WTC11 (cell line): ENCODE measurements at regions not wholly inside any gene's neighbourhood (a gene's known extent, or its start where the extent isn't known, plus 50 kb on each side); places are given as distances from the start of the nearest gene placed in this dataset.
"Not testable (repeated sequence)": the region's sequence is repeated elsewhere in the genome, so short reads cannot be mapped to it uniquely, and the experiment has no call there.

ENCODE experiments used
- CREB1 ChIP-seq: sonication (generic); formaldehyde crosslinking; IDR thresholded peaks from 2 replicates; pipeline ENCODE4 v1.8.0; 2023; ENCODE audit warnings: mild to moderate bottlenecking, missing genetic modification reagents
- ETV6 ChIP-seq: sonication (generic); formaldehyde crosslinking; IDR thresholded peaks from 2 replicates; pipeline ENCODE4 v1.8.1; 2022; ENCODE audit warnings: mild to moderate bottlenecking, missing genetic modification reagents
- JUN ChIP-seq: sonication (generic); formaldehyde crosslinking; IDR thresholded peaks from 2 replicates; pipeline ENCODE4 v1.8.0; 2023; ENCODE audit warnings: mild to moderate bottlenecking, missing genetic modification reagents
- SMAD3 ChIP-seq: sonication (generic); formaldehyde crosslinking; IDR thresholded peaks from 2 replicates; pipeline ENCODE4 v1.8.0; 2022; ENCODE audit warnings: missing genetic modification reagents, mild to moderate bottlenecking, borderline replicate concordance
- ZNF317 ChIP-seq: sonication (generic); formaldehyde crosslinking; IDR thresholded peaks from 2 replicates; pipeline ENCODE4 v1.8.1; 2023; ENCODE audit warnings: low read depth, mild to moderate bottlenecking, moderate library complexity, missing genetic modification reagents, borderline replicate concordance
- TF ChIP-seq, protein P1 (sequence below): fragments of 200-600 bp; IDR thresholded peaks from 2 replicates; pipeline ENCODE4 v1.8.0; 2022; ENCODE audit warnings: antibody characterized with exemption
- TF ChIP-seq, protein P2 (sequence below): sonication (generic); formaldehyde crosslinking; IDR thresholded peaks from 2 replicates; pipeline ENCODE4 v1.8.0; 2022; ENCODE audit warnings: mild to moderate bottlenecking, missing genetic modification reagents
- TF ChIP-seq, protein P3 (sequence below): fragments of 250-450 bp; sonication (Bioruptor Pico); IDR thresholded peaks from 2 replicates; pipeline ENCODE4 v2.1.2; 2022; ENCODE audit warnings: mild to moderate bottlenecking, moderate library complexity
- TF ChIP-seq, protein P4 (sequence below): sonication (generic); formaldehyde crosslinking; IDR thresholded peaks from 2 replicates; pipeline ENCODE4 v1.8.0; 2022; ENCODE audit warnings: mild to moderate bottlenecking, missing genetic modification reagents
- TF ChIP-seq, protein P5 (sequence below): sonication (generic); formaldehyde crosslinking; IDR thresholded peaks from 2 replicates; pipeline ENCODE4 v1.8.0; 2022; ENCODE audit warnings: missing genetic modification reagents
- TF ChIP-seq, protein P6 (sequence below): sonication (generic); formaldehyde crosslinking; conservative IDR thresholded peaks from 2 replicates; pipeline ENCODE4 v1.8.1; 2023; ENCODE audit warnings: mild to moderate bottlenecking, low read depth, missing genetic modification reagents, moderate library complexity
- TF ChIP-seq, protein P7 (sequence below): sonication (generic); formaldehyde crosslinking; IDR thresholded peaks from 2 replicates; pipeline ENCODE4 v1.8.0; 2022; ENCODE audit warnings: mild to moderate bottlenecking, missing genetic modification reagents
- TF ChIP-seq, protein P8 (sequence below): sonication (generic); formaldehyde crosslinking; conservative IDR thresholded peaks from 2 replicates; pipeline ENCODE4 v1.8.1; 2022; ENCODE audit warnings: mild to moderate bottlenecking, missing genetic modification reagents

DNA sequence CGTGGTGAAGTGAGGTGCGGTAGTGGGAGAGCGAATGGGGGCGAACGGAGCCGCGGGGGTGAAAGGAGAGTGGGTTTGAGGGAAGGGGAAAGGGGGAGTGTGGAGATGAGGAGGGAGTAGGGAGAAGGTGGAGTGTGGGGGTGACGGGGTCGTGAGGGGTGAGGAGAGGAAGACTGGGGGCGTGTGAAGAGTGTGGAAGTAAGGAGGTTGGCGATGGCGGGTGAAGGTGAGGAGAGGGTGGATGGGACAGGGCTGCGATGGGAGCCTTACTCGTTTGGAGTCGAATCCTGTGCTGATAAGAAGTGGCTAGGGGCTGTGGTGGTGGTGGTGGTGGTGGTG, 93.2 kb upstream of the FAM153A start:
- TF ChIP-seq ETV6, SMAD3, JUN, CREB1, ZNF317 (CRISPR knock-in tag): not testable (repeated sequence)
- TF ChIP-seq, protein P1, sequence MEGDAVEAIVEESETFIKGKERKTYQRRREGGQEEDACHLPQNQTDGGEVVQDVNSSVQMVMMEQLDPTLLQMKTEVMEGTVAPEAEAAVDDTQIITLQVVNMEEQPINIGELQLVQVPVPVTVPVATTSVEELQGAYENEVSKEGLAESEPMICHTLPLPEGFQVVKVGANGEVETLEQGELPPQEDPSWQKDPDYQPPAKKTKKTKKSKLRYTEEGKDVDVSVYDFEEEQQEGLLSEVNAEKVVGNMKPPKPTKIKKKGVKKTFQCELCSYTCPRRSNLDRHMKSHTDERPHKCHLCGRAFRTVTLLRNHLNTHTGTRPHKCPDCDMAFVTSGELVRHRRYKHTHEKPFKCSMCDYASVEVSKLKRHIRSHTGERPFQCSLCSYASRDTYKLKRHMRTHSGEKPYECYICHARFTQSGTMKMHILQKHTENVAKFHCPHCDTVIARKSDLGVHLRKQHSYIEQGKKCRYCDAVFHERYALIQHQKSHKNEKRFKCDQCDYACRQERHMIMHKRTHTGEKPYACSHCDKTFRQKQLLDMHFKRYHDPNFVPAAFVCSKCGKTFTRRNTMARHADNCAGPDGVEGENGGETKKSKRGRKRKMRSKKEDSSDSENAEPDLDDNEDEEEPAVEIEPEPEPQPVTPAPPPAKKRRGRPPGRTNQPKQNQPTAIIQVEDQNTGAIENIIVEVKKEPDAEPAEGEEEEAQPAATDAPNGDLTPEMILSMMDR: not testable (repeated sequence)
- TF ChIP-seq, protein P2, sequence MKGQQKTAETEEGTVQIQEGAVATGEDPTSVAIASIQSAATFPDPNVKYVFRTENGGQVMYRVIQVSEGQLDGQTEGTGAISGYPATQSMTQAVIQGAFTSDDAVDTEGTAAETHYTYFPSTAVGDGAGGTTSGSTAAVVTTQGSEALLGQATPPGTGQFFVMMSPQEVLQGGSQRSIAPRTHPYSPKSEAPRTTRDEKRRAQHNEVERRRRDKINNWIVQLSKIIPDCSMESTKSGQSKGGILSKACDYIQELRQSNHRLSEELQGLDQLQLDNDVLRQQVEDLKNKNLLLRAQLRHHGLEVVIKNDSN (CRISPR knock-in tag): not testable (repeated sequence)
- TF ChIP-seq, protein P3, sequence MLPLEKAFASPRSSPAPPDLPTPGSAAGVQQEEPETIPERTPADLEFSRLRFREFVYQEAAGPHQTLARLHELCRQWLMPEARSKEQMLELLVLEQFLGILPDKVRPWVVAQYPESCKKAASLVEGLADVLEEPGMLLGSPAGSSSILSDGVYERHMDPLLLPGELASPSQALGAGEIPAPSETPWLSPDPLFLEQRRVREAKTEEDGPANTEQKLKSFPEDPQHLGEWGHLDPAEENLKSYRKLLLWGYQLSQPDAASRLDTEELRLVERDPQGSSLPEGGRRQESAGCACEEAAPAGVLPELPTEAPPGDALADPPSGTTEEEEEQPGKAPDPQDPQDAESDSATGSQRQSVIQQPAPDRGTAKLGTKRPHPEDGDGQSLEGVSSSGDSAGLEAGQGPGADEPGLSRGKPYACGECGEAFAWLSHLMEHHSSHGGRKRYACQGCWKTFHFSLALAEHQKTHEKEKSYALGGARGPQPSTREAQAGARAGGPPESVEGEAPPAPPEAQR (CRISPR knock-in tag): not testable (repeated sequence)
- TF ChIP-seq, protein P4, sequence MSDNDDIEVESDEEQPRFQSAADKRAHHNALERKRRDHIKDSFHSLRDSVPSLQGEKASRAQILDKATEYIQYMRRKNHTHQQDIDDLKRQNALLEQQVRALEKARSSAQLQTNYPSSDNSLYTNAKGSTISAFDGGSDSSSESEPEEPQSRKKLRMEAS: not testable (repeated sequence)
- TF ChIP-seq, protein P5, sequence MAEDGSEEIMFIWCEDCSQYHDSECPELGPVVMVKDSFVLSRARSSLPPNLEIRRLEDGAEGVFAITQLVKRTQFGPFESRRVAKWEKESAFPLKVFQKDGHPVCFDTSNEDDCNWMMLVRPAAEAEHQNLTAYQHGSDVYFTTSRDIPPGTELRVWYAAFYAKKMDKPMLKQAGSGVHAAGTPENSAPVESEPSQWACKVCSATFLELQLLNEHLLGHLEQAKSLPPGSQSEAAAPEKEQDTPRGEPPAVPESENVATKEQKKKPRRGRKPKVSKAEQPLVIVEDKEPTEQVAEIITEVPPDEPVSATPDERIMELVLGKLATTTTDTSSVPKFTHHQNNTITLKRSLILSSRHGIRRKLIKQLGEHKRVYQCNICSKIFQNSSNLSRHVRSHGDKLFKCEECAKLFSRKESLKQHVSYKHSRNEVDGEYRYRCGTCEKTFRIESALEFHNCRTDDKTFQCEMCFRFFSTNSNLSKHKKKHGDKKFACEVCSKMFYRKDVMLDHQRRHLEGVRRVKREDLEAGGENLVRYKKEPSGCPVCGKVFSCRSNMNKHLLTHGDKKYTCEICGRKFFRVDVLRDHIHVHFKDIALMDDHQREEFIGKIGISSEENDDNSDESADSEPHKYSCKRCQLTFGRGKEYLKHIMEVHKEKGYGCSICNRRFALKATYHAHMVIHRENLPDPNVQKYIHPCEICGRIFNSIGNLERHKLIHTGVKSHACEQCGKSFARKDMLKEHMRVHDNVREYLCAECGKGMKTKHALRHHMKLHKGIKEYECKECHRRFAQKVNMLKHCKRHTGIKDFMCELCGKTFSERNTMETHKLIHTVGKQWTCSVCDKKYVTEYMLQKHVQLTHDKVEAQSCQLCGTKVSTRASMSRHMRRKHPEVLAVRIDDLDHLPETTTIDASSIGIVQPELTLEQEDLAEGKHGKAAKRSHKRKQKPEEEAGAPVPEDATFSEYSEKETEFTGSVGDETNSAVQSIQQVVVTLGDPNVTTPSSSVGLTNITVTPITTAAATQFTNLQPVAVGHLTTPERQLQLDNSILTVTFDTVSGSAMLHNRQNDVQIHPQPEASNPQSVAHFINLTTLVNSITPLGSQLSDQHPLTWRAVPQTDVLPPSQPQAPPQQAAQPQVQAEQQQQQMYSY (CRISPR knock-in tag): not testable (repeated sequence)
- TF ChIP-seq, protein P6, sequence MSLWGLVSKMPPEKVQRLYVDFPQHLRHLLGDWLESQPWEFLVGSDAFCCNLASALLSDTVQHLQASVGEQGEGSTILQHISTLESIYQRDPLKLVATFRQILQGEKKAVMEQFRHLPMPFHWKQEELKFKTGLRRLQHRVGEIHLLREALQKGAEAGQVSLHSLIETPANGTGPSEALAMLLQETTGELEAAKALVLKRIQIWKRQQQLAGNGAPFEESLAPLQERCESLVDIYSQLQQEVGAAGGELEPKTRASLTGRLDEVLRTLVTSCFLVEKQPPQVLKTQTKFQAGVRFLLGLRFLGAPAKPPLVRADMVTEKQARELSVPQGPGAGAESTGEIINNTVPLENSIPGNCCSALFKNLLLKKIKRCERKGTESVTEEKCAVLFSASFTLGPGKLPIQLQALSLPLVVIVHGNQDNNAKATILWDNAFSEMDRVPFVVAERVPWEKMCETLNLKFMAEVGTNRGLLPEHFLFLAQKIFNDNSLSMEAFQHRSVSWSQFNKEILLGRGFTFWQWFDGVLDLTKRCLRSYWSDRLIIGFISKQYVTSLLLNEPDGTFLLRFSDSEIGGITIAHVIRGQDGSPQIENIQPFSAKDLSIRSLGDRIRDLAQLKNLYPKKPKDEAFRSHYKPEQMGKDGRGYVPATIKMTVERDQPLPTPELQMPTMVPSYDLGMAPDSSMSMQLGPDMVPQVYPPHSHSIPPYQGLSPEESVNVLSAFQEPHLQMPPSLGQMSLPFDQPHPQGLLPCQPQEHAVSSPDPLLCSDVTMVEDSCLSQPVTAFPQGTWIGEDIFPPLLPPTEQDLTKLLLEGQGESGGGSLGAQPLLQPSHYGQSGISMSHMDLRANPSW (CRISPR knock-in tag): not testable (repeated sequence)
- TF ChIP-seq, protein P7, sequence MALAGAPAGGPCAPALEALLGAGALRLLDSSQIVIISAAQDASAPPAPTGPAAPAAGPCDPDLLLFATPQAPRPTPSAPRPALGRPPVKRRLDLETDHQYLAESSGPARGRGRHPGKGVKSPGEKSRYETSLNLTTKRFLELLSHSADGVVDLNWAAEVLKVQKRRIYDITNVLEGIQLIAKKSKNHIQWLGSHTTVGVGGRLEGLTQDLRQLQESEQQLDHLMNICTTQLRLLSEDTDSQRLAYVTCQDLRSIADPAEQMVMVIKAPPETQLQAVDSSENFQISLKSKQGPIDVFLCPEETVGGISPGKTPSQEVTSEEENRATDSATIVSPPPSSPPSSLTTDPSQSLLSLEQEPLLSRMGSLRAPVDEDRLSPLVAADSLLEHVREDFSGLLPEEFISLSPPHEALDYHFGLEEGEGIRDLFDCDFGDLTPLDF: not testable (repeated sequence)
- TF ChIP-seq, protein P8, sequence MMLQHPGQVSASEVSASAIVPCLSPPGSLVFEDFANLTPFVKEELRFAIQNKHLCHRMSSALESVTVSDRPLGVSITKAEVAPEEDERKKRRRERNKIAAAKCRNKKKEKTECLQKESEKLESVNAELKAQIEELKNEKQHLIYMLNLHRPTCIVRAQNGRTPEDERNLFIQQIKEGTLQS (CRISPR knock-in tag): not testable (repeated sequence)
